RWPE1 (cell line): ENCODE measurements at regions not wholly inside any gene's neighbourhood (a gene's known extent, or its start where the extent isn't known, plus 50 kb on each side); places are given as distances from the start of the nearest gene placed in this dataset.

Source experiments
- CTCF ChIA-PET: fragments of 350-600 bp; sonication (Branson Sonifier 250); formaldehyde crosslinking; extraction: SDS; loops from one replicate; lab custom pipeline; 2021; lab: Yijun Ruan, JAX
- POLR2A ChIA-PET: fragments of 400-600 bp; formaldehyde crosslinking; extraction: SDS; loops from one replicate; lab custom pipeline; 2020; ENCODE audit warnings: antibody characterized with exemption; ENCODE audit not compliant: low non-redundant PET; lab: Yijun Ruan, JAX
- DNase-seq: peaks from one replicate; pipeline ENCODE4 v3.0.0; 2012; ENCODE audit warnings: low spot score
- H3K27ac ChIP-seq: fragments of 450-650 bp; 2 replicates; pipeline ENCODE4 v1.5.1; 2017
- TF ChIP-seq, protein P1 (sequence below): fragments of 450-650 bp; conservative IDR thresholded peaks from 2 replicates; pipeline ENCODE4 v1.5.1; 2017; ENCODE audit warnings: low read depth, mild to moderate bottlenecking

DNA sequence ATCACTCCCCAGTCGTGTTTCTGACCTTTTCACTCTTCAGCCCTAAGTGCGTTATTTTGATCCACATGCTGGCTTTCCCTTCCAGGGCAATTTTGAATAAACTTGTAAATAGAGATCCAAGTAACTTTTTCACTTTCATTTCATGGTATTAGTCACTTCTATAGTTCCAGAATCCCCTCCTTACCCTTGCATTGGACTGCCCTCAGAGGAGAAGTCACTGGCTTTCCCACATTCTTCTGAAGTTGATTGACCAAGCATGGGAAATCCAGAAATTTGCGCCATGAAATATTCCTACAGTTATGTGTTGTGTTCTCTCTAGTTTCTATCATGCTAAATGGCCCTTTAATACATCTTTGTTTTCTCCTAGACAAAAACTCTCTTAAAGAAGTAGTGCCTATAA is 177.3 kb upstream of the GORAB start:
- DNase-seq: no peak
- no peak overlapping the region for H3K27ac ChIP-seq
- ChIA-PET POLR2A (no interaction called here), CTCF (no interaction called here)
- TF ChIP-seq, protein P1, sequence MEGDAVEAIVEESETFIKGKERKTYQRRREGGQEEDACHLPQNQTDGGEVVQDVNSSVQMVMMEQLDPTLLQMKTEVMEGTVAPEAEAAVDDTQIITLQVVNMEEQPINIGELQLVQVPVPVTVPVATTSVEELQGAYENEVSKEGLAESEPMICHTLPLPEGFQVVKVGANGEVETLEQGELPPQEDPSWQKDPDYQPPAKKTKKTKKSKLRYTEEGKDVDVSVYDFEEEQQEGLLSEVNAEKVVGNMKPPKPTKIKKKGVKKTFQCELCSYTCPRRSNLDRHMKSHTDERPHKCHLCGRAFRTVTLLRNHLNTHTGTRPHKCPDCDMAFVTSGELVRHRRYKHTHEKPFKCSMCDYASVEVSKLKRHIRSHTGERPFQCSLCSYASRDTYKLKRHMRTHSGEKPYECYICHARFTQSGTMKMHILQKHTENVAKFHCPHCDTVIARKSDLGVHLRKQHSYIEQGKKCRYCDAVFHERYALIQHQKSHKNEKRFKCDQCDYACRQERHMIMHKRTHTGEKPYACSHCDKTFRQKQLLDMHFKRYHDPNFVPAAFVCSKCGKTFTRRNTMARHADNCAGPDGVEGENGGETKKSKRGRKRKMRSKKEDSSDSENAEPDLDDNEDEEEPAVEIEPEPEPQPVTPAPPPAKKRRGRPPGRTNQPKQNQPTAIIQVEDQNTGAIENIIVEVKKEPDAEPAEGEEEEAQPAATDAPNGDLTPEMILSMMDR: no peak

- DNase-seq: no peak
- ChIA-PET POLR2A (no interaction called here), CTCF (no interaction called here)
- TF ChIP-seq, protein P1: no peak
- no peak overlapping the region for H3K27ac ChIP-seq
These were observed 176.6 kb upstream of the GORAB start for GRCh38 chr1:170355267-170355801.

GRCh38 chr1:170356585-170356984 is 175.4 kb upstream of the GORAB start:
- POLR2A ChIA-PET: no interaction called here
- no peak for DNase-seq
- no peak overlapping the region for H3K27ac ChIP-seq
- CTCF ChIA-PET: no interaction called here
- TF ChIP-seq, protein P1: no peak

- no peak for DNase-seq
- ChIA-PET CTCF (no interaction called here), POLR2A (no interaction called here)
- no peak overlapping the region for H3K27ac ChIP-seq
- TF ChIP-seq, protein P1: no peak
These were observed 174.2 kb upstream of the GORAB start for GRCh38 chr1:170357750-170358149.

DNA sequence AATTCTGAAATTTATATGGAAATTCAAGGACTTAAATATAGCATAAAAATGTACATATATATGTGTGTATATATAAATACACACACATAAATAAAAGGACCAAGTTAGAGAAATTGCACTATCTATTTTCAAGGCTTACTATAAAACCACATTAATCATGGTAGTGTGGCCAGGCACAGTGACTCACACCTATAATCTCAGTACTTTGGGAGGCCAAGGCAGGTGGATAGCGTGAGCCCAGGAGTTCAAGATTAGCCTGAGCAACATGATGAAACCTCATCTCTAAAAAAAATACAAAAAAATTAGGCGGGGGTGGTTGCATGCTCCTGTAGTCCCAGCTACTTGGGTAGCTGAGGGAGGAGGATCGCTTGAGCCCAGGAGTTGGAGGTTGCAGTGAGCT is 171.4 kb upstream of the GORAB start:
- CTCF ChIA-PET: no interaction called here
- TF ChIP-seq, protein P1: no peak
- DNase-seq: no peak
- POLR2A ChIA-PET: no interaction called here
- H3K27ac ChIP-seq: no peak overlapping the region

GRCh38 chr1:170365331-170365730 is 166.6 kb upstream of the GORAB start:
- no peak for DNase-seq
- H3K27ac ChIP-seq: no peak overlapping the region
- POLR2A ChIA-PET: no interaction called here
- TF ChIP-seq, protein P1: no peak
- CTCF ChIA-PET: no interaction called here
